ENCODE measurements at regions not wholly inside any gene's neighbourhood (a gene's known extent, or its start where the extent isn't known, plus 50 kb on each side); places are given as distances from the start of the nearest gene placed in this dataset.
"Not testable (repeated sequence)": the region's sequence is repeated elsewhere in the genome, so short reads cannot be mapped to it uniquely, and the experiment has no call there.

GRCh38 chr16:29294400-29294933 is 112.0 kb downstream of the NPIPB11 start:
- not testable (repeated sequence) for DNase-seq

- DNase-seq: not testable (repeated sequence)
Measured at GRCh38 chr16:29293545-29293944, 113.0 kb downstream of the NPIPB11 start.

GRCh38 chr16:29292952-29293471 is 113.5 kb downstream of the NPIPB11 start:
- not testable (repeated sequence) for DNase-seq

GRCh38 chr16:29291329-29292271 is 114.9 kb downstream of the NPIPB11 start:
- not testable (repeated sequence) for DNase-seq

- peak; percentile 94 for DNase-seq
Measured at GRCh38 chr16:29290631-29291247, 115.8 kb downstream of the NPIPB11 start.

GRCh38 chr16:29289516-29290239 is 116.8 kb downstream of the NPIPB11 start:
- not testable (repeated sequence) for DNase-seq

- not testable (repeated sequence) for DNase-seq
Measured at GRCh38 chr16:29288711-29289474, 117.6 kb downstream of the NPIPB11 start.

- not testable (repeated sequence) for DNase-seq
Measured at GRCh38 chr16:29287871-29288535, 118.5 kb downstream of the NPIPB11 start.

GRCh38 chr16:29287246-29287645 is 119.3 kb downstream of the NPIPB11 start:
- DNase-seq: not testable (repeated sequence)

- not testable (repeated sequence) for DNase-seq
Measured at GRCh38 chr16:29286796-29287195, 119.7 kb downstream of the NPIPB11 start.

- not testable (repeated sequence) for DNase-seq
Measured at GRCh38 chr16:29286161-29286560, 120.3 kb downstream of the NPIPB11 start.

- not testable (repeated sequence) for DNase-seq
Measured at GRCh38 chr16:29285151-29285885, 121.2 kb downstream of the NPIPB11 start.

GRCh38 chr16:29284723-29285122 is 121.8 kb downstream of the NPIPB11 start:
- not testable (repeated sequence) for DNase-seq

GRCh38 chr16:29284159-29284558 is 122.4 kb downstream of the NPIPB11 start:
- DNase-seq: not testable (repeated sequence)

GRCh38 chr16:29278097-29278871 is 128.2 kb downstream of the NPIPB11 start:
- DNase-seq: not testable (repeated sequence)

GRCh38 chr16:29276446-29276845 is 130.1 kb downstream of the NPIPB11 start:
- DNase-seq: not testable (repeated sequence)

- not testable (repeated sequence) for DNase-seq
Measured at GRCh38 chr16:29274055-29275035, 132.2 kb downstream of the NPIPB11 start.

Measured in T1000 (cell line).